Thyroid gland (tissue), 4 donors: ENCODE measurements at regions not wholly inside any gene's neighbourhood (a gene's known extent, or its start where the extent isn't known, plus 50 kb on each side); places are given as distances from the start of the nearest gene placed in this dataset.

Experiments used
- DNase-seq, 2 donors: peaks; one replicate each; pipeline ENCODE4 v3.0.0-alpha.2; 2019
- H3K27ac ChIP-seq, 3 donors: fragments of 200-600 bp; sonication (generic); 1 replicate in 2 of 3; 2 replicates in 1 of 3; pipeline ENCODE4 v1.5.1; 2016 to 2019; ENCODE audit warnings: mild to moderate bottlenecking in 1 of 3, moderate library complexity in 1 of 3
- H3K27me3 ChIP-seq: fragments of 200-600 bp; sonication (generic); one replicate; pipeline ENCODE4 v1.5.1; 2019
- H3K36me3 ChIP-seq, 2 donors: fragments of 200-600 bp; sonication (generic); one replicate each; pipeline ENCODE4 v1.5.1; 2016 to 2019
- H3K4me1 ChIP-seq, 2 donors: fragments of 200-600 bp; sonication (generic); one replicate each; pipeline ENCODE4 v1.5.1; 2017 to 2019
- H3K4me3 ChIP-seq, 3 donors: fragments of 200-600 bp; sonication (generic); replicated peaks in 1 of 3; 1 replicate in 2 of 3; 2 replicates in 1 of 3; pipeline ENCODE4 v1.5.1; 2016; ENCODE audit warnings: mild to moderate bottlenecking in 1 of 3
- H3K9me3 ChIP-seq: fragments of 200-600 bp; sonication (generic); one replicate; pipeline ENCODE4 v1.5.1; 2017
- POLR2A ChIP-seq, 2 donors: fragments of 450-650 bp; IDR thresholded peaks; one replicate each; pipeline ENCODE4 v1.6.1; 2017; ENCODE audit warnings: antibody characterized with exemption in 2 of 2, mild to moderate bottlenecking in 2 of 2, moderate library complexity in 1 of 2
- WGBS, 2 donors: methylation state at CpG; one replicate each; pipeline ENCODE4 v1.1.5; 2017; 5-methylcytosine and 5-hydroxymethylcytosine counted together
- intact Hi-C: fragments of 100-400 bp; cut with DNase I; formaldehyde crosslinking; loops from one replicate; pipeline ENCODE4 v1.15.1; 2023
- TF ChIP-seq, protein P1 (sequence below), 6 experiments: fragments of 200-600 bp in 3 of 6; fragments of 450-650 bp in 3 of 6; sonication (generic) in 3 of 6; IDR thresholded peaks; one replicate each; pipeline ENCODE4 v1.5.1; 2016 to 2019; ENCODE audit warnings: antibody characterized with exemption in 6 of 6, mild to moderate bottlenecking in 2 of 6, inconsistent platforms in 1 of 6, moderate library complexity in 1 of 6

DNA sequence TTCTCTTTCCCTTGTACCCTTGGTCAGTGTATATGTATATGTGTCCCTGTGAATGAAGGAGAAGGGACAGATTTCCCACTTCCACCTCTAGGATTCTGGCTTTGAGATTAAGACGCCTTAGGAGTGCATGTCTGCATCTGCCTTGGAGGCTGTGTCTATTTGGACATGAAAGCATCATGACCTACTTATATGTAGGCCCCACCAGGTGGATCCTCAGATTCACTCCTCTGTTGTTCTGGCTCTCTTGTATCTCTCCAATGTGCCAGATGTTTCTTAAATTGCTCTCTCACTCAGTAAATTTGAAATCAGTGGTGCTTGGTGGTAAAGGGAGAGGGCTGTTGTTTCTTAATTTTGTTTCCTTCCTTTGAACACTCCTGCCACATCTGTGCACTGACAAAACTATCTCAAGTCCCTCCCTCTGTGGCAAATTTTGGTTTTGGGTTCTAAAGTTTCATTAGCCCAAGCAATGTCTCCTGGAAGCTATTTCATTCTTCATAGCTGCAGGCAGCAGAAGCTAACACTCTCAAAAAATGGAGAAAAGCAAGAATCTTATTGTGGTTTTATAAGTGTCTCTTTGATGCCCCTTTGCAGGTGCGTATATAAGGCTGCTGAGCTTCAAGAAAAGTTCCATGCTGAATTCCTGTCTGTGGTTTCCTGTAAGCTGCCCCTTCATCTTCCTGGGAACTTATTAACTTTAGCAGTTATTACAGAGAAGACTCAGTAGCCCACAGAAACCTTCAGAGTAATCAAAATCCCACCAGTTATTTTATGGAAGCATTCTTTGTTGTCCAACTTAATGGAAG is 179.7 kb upstream of the SETBP1 start:
- Histone ChIP-seq H3K9me3 (no peaks in the 10 kb centered on the region), H3K27me3 (no peaks in the 10 kb centered on the region), H3K4me1 (no peaks in the 10 kb centered on the region), H3K36me3 (no peaks in the 10 kb centered on the region), H3K4me3 (no peak overlapping the region), H3K27ac (no peak overlapping the region)
- WGBS, 2 donors = 76 to 85% methylated on average over 2 of the region's 2 CpGs
- TF ChIP-seq, protein P1, sequence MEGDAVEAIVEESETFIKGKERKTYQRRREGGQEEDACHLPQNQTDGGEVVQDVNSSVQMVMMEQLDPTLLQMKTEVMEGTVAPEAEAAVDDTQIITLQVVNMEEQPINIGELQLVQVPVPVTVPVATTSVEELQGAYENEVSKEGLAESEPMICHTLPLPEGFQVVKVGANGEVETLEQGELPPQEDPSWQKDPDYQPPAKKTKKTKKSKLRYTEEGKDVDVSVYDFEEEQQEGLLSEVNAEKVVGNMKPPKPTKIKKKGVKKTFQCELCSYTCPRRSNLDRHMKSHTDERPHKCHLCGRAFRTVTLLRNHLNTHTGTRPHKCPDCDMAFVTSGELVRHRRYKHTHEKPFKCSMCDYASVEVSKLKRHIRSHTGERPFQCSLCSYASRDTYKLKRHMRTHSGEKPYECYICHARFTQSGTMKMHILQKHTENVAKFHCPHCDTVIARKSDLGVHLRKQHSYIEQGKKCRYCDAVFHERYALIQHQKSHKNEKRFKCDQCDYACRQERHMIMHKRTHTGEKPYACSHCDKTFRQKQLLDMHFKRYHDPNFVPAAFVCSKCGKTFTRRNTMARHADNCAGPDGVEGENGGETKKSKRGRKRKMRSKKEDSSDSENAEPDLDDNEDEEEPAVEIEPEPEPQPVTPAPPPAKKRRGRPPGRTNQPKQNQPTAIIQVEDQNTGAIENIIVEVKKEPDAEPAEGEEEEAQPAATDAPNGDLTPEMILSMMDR (IDR thresholded peaks at IDR 0.05) = no peak
- TF ChIP-seq POLR2A (IDR thresholded peaks at IDR 0.05) = no peak
- DNase-seq = no peak
- intact Hi-C loops = no loop called here

DNA sequence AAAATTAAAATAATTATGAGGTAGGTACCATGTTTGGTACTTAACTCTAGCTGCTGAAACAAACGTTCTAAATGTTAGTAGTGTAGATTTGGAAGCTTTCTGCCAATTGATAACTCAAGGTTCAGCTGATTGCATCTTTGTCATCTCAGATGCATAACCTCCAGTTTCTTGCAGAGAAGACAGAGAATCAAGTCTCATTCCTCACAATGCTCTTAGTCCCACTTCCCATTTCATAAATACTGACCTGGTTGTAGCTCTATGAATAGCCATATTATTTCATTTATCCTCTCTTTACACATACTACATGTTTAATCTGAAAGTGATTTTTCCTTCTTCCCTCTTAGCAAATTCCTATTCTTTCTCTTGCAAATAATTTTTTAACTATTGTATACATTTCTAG is 178.5 kb upstream of the SETBP1 start:
- no peaks in the 10 kb centered on the region for H3K36me3 ChIP-seq
- no peak for DNase-seq
- no peaks in the 10 kb centered on the region for H3K27me3 ChIP-seq
- no peak for TF ChIP-seq POLR2A (IDR thresholded peaks at IDR 0.05)
- TF ChIP-seq, protein P1 (IDR thresholded peaks at IDR 0.05) = no peak
- no peaks in the 10 kb centered on the region for H3K9me3 ChIP-seq
- WGBS, 2 donors = 79 to 81% methylated on average over 1 of the region's 1 CpG
- intact Hi-C loops = no loop called here
- H3K4me1 ChIP-seq = no peaks in the 10 kb centered on the region
- H3K27ac ChIP-seq = no peak overlapping the region
- H3K4me3 ChIP-seq = no peak overlapping the region

DNA sequence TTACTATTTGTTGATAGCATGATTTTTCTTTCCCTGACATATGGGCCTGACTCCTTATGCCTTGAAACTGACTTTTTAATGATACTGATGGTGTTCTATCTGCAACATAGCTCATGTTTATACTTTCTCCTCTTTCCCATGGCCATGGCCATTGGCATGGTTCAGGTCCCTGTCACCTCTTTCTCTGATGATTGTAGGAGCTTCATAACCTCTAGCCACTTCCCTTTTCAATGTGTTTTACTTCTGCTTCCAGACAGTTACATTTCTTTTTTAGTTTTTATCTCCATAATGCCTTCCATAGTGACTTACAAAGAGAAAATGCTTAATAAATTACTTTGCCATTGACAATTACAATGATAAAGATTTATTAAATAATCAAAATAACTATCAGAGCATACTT is 177.9 kb upstream of the SETBP1 start:
- H3K4me1 ChIP-seq = no peaks in the 10 kb centered on the region
- H3K9me3 ChIP-seq = no peaks in the 10 kb centered on the region
- intact Hi-C loops = no loop called here
- no peak overlapping the region for H3K4me3 ChIP-seq
- H3K36me3 ChIP-seq = no peaks in the 10 kb centered on the region
- TF ChIP-seq, protein P1 (IDR thresholded peaks at IDR 0.05) = no peak
- no peak for TF ChIP-seq POLR2A (IDR thresholded peaks at IDR 0.05)
- H3K27me3 ChIP-seq = no peaks in the 10 kb centered on the region
- no peak overlapping the region for H3K27ac ChIP-seq
- DNase-seq = no peak

DNA sequence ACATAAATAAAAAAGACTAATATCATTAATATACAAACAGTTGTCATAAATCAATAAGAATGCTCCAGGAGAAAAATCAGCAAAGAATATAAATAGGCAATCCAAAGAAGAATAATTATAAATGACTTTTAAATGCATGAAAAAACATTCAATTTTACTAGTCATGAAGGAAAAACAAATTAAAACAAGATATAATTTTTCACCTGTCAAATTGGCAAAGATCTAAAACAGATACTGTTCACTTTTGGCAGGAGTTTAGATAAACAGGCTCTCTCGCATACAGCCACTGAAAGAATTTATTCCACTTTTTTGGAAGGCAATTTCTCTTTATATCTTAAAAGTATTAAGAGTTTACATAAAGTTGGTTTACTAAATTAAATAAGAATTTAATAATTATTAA is 176.8 kb upstream of the SETBP1 start:
- Histone ChIP-seq H3K36me3 (no peaks in the 10 kb centered on the region), H3K4me1 (peaks cover 0 to 3% of the 10 kb centered on the region in 2 donors), H3K9me3 (no peaks in the 10 kb centered on the region), H3K27ac (no peak overlapping the region), H3K4me3 (no peak overlapping the region), H3K27me3 (no peaks in the 10 kb centered on the region)
- intact Hi-C loops = no loop called here
- DNase-seq = no peak
- TF ChIP-seq, protein P1 (IDR thresholded peaks at IDR 0.05) = no peak
- no peak for TF ChIP-seq POLR2A (IDR thresholded peaks at IDR 0.05)
- 91 to 92% methylated on average over 1 of the region's 1 CpG for WGBS, 2 donors

DNA sequence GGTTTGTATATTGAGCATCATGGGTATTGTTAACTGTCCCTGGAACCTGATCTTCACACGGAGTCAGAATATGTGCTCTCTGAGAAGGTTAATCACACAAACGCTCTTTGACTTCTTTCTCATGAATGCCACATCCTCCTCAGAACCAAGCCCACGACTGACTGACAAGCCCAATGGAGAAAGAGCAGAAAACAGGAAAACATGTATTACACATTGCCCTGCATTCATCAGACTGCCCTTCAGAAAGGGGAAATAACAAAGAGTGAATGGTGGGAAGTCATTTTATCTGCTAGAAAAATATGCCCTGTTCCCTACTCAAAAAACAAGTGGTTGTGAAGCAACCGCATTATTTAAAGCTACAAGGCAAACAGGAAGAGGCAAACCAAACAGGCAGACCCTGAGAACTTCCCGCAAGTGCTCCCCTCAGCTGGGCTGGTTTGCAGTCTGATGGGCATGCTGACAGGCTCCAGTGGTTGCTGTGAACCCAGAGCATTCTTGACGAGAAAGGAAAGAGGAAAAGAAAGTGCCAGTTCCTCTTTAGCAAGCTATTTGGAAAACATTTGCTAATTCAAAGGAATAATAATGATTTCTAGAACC is 172.9 kb upstream of the SETBP1 start:
- TF ChIP-seq, protein P1 (IDR thresholded peaks at IDR 0.05) = no peak
- no peak for TF ChIP-seq POLR2A (IDR thresholded peaks at IDR 0.05)
- Histone ChIP-seq H3K36me3 (no peaks in the 10 kb centered on the region), H3K4me3 (no peak overlapping the region), H3K4me1 (peaks cover 0 to 3% of the 10 kb centered on the region in 2 donors), H3K27me3 (no peaks in the 10 kb centered on the region), H3K27ac (no peak overlapping the region), H3K9me3 (no peaks in the 10 kb centered on the region)
- intact Hi-C loops = no loop called here
- WGBS, 2 donors = 28 to 40% methylated on average over 6 of the region's 6 CpGs
- peak; percentile 19 to 20 for DNase-seq
